K562 (cell line): ENCODE measurements at regions not wholly inside any gene's neighbourhood (a gene's known extent, or its start where the extent isn't known, plus 50 kb on each side); places are given as distances from the start of the nearest gene placed in this dataset.

Experiments used
- ATAC-seq: fragments of 200-7000 bp; cut with Tn5 transposase; 3 replicates; pipeline ENCODE4 v1.9.1; 2020; ENCODE audit warnings: moderate library complexity
- BruUV-seq: library from RNA; stranded (reverse); fragments of 400-500 nt; replicated peaks from 2 replicates; lab custom pipeline; 2021; lab: Mats Ljungman, UMichigan
- CTCF ChIA-PET: fragments of 300-600 bp; formaldehyde crosslinking; extraction: SDS; loops from one replicate; lab custom pipeline; 2021; ENCODE audit warnings: low intra/inter-chr PET ratio; lab: Yijun Ruan, JAX
- POLR2A ChIA-PET: fragments of 300-600, 350-650 bp; sonication (Branson Sonifier 250); formaldehyde crosslinking; extraction: SDS; loops from one replicate; lab custom pipeline; 2021; ENCODE audit warnings: antibody characterized with exemption, inconsistent platforms; lab: Yijun Ruan, JAX
- DNase-seq, 4 experiments: peaks; one replicate each; pipeline versions ENCODE4 v3.0.0 to v3.0.0-alpha.2; 2011 to 2018; ENCODE audit warnings: low spot score in 3 of 4, mixed read lengths in 3 of 4; ENCODE audit errors: extremely low read depth in 1 of 4
- FAIRE-seq: peaks from 2 replicates; lab custom pipeline; 2011; peaks lifted over from hg19 to GRCh38; lab: Jason Lieb, UNC
- H2AFZ ChIP-seq: 2 replicates; pipeline ENCODE4 v1.6.0; 2011; ENCODE audit warnings: low read depth, low read length, control low read depth, inconsistent platforms
- H3K27ac ChIP-seq: fragments of 200-600 bp; 3 replicates; pipeline ENCODE4 v1.8.0; 2011; ENCODE audit warnings: low read depth, mild to moderate bottlenecking, control low read depth, inconsistent platforms, low read length, moderate library complexity, mixed read lengths; ENCODE audit errors: extremely low read depth
- H3K27me3 ChIP-seq, 2 experiments: fragments of 300-600 bp in 1 of 2; 2 replicates in 1 of 2; 3 replicates in 1 of 2; pipeline versions ENCODE4 v1.6.0 to v1.8.0; 2011; ENCODE audit warnings: inconsistent platforms in 2 of 2, low read length in 2 of 2, mild to moderate bottlenecking in 1 of 2, mixed read lengths in 1 of 2, moderate library complexity in 1 of 2; ENCODE audit not compliant: control insufficient read depth in 2 of 2, insufficient read depth in 2 of 2
- H3K36me3 ChIP-seq: fragments of 300-600 bp; 3 replicates; pipeline ENCODE4 v1.8.0; 2011; ENCODE audit warnings: mild to moderate bottlenecking, low read length, inconsistent platforms; ENCODE audit not compliant: control insufficient read depth, insufficient read depth
- H3K4me1 ChIP-seq, 2 experiments: fragments of 200-600 bp in 1 of 2; replicated peaks in 1 of 2; 2 replicates in 1 of 2; 3 replicates in 1 of 2; pipeline versions ENCODE4 v1.5.1 to v1.8.0; 2011; ENCODE audit warnings: inconsistent platforms in 2 of 2, low read length in 2 of 2, mild to moderate bottlenecking in 1 of 2, mixed read lengths in 1 of 2, moderate library complexity in 1 of 2; ENCODE audit not compliant: control insufficient read depth in 2 of 2, insufficient read depth in 2 of 2
- H3K4me2 ChIP-seq: 2 replicates; pipeline ENCODE4 v1.6.1; 2011; ENCODE audit warnings: low read length, control low read depth, inconsistent platforms, mixed read lengths; ENCODE audit not compliant: insufficient read depth
- H3K4me3 ChIP-seq: fragments of 200-600 bp; sonication (generic), shearing (Covaris generic); 2 replicates; pipeline ENCODE4 v1.5.1; 2016; ENCODE audit warnings: control low read depth, inconsistent platforms
- H3K79me2 ChIP-seq: fragments of 200-600 bp; 3 replicates; pipeline ENCODE4 v1.8.0; 2011; ENCODE audit warnings: low read length, inconsistent platforms; ENCODE audit not compliant: control insufficient read depth, insufficient read depth
- H3K9ac ChIP-seq, 2 experiments: 2 replicates each; pipeline versions ENCODE4 v1.6.0 to v1.6.1; 2011; ENCODE audit warnings: low read depth in 2 of 2, low read length in 2 of 2, control low read depth in 1 of 2, inconsistent platforms in 1 of 2, mild to moderate bottlenecking in 1 of 2, mixed read lengths in 1 of 2; ENCODE audit not compliant: insufficient read depth in 1 of 2
- H3K9me1 ChIP-seq: one replicate; pipeline ENCODE4 v1.6.0; 2011; ENCODE audit warnings: inconsistent platforms, mild to moderate bottlenecking, low read length, moderate library complexity; ENCODE audit not compliant: control insufficient read depth, insufficient read depth
- H3K9me3 ChIP-seq: replicated peaks from 2 replicates; pipeline ENCODE4 v1.5.1; 2011; ENCODE audit warnings: low read depth, low read length, inconsistent platforms; ENCODE audit not compliant: control insufficient read depth, insufficient read depth
- H4K20me1 ChIP-seq: replicated peaks from 2 replicates; pipeline ENCODE4 v1.6.1; 2011; ENCODE audit warnings: low read length, inconsistent platforms, mixed read lengths; ENCODE audit not compliant: control insufficient read depth, insufficient read depth
- MXI1 ChIP-seq: IDR thresholded peaks from 2 replicates; pipeline ENCODE4 v1.6.1; 2011; ENCODE audit warnings: low read depth, mild to moderate bottlenecking, improper control_type of control experiment, low read length
- SRF ChIP-seq, 2 experiments: fragments of 250-450, 450-650 bp in 1 of 2; sonication (Bioruptor Pico) in 1 of 2; sonication (generic) in 1 of 2; formaldehyde crosslinking; IDR thresholded peaks; 2 replicates each; pipeline versions ENCODE4 v1.5.0 to v1.5.1; 2020 to 2022; ENCODE audit warnings: mild to moderate bottlenecking in 1 of 2, missing genetic modification reagents in 1 of 2
- STAT5A ChIP-seq: IDR thresholded peaks from 2 replicates; pipeline ENCODE4 v1.6.1; 2012; ENCODE audit warnings: low read length, inconsistent platforms, borderline replicate concordance
- TEAD1 ChIP-seq, 2 experiments: fragments of 450-650 bp in 1 of 2; sonication (generic) in 1 of 2; formaldehyde crosslinking; IDR thresholded peaks; 2 replicates each; pipeline versions ENCODE4 v1.4.0 to v1.8.0; 2020 to 2022; ENCODE audit warnings: mild to moderate bottlenecking in 2 of 2, missing genetic modification reagents in 1 of 2
- ZEB2 ChIP-seq: fragments of 450-650 bp; IDR thresholded peaks from 2 replicates; pipeline ENCODE4 v1.6.1; 2016
- ZNF134 ChIP-seq: fragments of 250-450 bp; sonication (Bioruptor Pico); conservative IDR thresholded peaks from 2 replicates; pipeline ENCODE4 v1.4.0; 2020
- ZNF282 ChIP-seq: sonication (generic); formaldehyde crosslinking; IDR thresholded peaks from 2 replicates; pipeline ENCODE4 v1.8.1; 2023; ENCODE audit warnings: missing genetic modification reagents
- ZNF696 ChIP-seq: fragments of 250-450 bp; sonication (Bioruptor Pico); conservative IDR thresholded peaks from 2 replicates; pipeline ENCODE4 v1.4.0; 2020; ENCODE audit warnings: mild to moderate bottlenecking, moderate library complexity
- WGBS: fragments of 100-300 bp; shearing (Covaris generic); methylation state at CpG from one replicate; pipeline ENCODE4 v1.1.6; 2016; ENCODE audit warnings: low coverage, mixed read lengths; ENCODE audit not compliant: insufficient coverage; ENCODE audit errors: missing lambda C conversion rate; 5-methylcytosine and 5-hydroxymethylcytosine counted together
- in situ Hi-C: fragments of 300-500 bp; cut with MboI; formaldehyde crosslinking; loops from 4 replicates; pipeline ENCODE4 v1.15.0; 2018; ENCODE audit warnings: inconsistent platforms, mixed read lengths
- intact Hi-C: fragments of 100-400 bp; cut with micrococcal nuclease; formaldehyde crosslinking; loops from 2 replicates; pipeline ENCODE4 v1.14.2; 2022
- TF ChIP-seq, protein P1 (sequence below): sonication (generic); formaldehyde crosslinking; IDR thresholded peaks from 2 replicates; pipeline ENCODE4 v1.8.1; 2023; ENCODE audit warnings: missing genetic modification reagents, mild to moderate bottlenecking, borderline replicate concordance
- TF ChIP-seq, protein P2 (sequence below): fragments of 250-450 bp; sonication (Bioruptor Pico); IDR thresholded peaks from 2 replicates; pipeline ENCODE4 v1.5.0; 2020; ENCODE audit warnings: mild to moderate bottlenecking, borderline replicate concordance
- TF ChIP-seq, protein P3 (sequence below): fragments of 450-650 bp; IDR thresholded peaks from 2 replicates; pipeline ENCODE4 v1.6.1; 2016; ENCODE audit warnings: antibody characterized with exemption
- TF ChIP-seq, protein P4 (sequence below): sonication (generic); formaldehyde crosslinking; IDR thresholded peaks from 2 replicates; pipeline ENCODE4 v1.8.0; 2022; ENCODE audit warnings: mild to moderate bottlenecking, low read depth, missing genetic modification reagents

DNA sequence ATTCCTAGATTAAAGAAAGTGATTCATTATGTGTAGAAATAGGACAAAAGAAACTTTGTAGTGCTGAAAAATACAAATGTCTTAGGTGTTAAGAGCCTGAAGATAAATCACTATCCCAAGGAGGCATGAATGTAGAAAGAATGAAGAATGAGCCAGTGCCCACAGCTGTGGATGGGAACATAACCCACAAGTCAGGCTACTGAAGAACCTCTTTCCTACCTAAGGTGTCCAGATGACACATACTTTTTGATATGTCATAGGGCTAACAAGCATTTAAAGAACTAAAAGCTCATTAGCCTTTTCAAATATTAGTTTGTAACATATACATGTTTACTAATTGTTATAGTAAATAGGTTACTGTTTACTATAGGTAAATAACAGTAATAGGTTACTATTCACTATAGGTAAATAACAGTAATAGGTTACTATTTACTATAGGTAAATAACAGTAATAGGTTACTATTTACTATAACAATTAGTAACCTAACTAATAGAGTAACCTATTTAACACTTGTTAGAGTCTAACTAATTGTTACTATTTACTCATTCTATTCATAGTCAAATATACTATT lies 275.0 kb upstream of the KYNU start (continued):
- TF ChIP-seq, protein P1, sequence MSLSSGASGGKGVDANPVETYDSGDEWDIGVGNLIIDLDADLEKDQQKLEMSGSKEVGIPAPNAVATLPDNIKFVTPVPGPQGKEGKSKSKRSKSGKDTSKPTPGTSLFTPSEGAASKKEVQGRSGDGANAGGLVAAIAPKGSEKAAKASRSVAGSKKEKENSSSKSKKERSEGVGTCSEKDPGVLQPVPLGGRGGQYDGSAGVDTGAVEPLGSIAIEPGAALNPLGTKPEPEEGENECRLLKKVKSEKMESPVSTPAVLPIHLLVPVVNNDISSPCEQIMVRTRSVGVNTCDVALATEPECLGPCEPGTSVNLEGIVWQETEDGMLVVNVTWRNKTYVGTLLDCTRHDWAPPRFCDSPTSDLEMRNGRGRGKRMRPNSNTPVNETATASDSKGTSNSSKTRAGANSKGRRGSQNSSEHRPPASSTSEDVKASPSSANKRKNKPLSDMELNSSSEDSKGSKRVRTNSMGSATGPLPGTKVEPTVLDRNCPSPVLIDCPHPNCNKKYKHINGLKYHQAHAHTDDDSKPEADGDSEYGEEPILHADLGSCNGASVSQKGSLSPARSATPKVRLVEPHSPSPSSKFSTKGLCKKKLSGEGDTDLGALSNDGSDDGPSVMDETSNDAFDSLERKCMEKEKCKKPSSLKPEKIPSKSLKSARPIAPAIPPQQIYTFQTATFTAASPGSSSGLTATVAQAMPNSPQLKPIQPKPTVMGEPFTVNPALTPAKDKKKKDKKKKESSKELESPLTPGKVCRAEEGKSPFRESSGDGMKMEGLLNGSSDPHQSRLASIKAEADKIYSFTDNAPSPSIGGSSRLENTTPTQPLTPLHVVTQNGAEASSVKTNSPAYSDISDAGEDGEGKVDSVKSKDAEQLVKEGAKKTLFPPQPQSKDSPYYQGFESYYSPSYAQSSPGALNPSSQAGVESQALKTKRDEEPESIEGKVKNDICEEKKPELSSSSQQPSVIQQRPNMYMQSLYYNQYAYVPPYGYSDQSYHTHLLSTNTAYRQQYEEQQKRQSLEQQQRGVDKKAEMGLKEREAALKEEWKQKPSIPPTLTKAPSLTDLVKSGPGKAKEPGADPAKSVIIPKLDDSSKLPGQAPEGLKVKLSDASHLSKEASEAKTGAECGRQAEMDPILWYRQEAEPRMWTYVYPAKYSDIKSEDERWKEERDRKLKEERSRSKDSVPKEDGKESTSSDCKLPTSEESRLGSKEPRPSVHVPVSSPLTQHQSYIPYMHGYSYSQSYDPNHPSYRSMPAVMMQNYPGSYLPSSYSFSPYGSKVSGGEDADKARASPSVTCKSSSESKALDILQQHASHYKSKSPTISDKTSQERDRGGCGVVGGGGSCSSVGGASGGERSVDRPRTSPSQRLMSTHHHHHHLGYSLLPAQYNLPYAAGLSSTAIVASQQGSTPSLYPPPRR (CRISPR knock-in tag): no peak
- no peak for TF ChIP-seq ZNF134

DNA sequence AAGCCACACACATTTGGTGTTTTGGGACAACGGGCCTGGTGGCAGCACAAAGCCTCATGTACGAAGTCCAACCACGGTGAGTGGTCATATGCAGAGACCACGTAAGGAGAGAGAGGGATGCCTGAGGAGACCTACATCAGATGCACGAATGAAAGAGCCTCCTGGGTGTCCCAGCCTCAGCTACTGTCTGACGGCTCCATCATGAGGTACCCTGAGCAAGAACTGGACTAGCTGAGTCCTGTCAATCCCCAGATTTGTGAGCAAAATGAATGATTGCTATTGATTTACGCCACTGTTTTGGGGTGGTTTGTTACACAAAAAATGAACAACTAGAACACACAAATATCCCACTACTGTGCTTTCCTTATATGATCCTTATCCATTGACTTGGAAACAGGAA lies 275.7 kb upstream of the KYNU start:
- Histone ChIP-seq H3K4me2 (no peak overlapping the region), H3K4me3 (no peak overlapping the region), H3K9me1 (no peaks in the 10 kb centered on the region), H3K9me3 (no peaks in the 10 kb centered on the region), H3K27ac (no peak overlapping the region), H3K79me2 (no peaks in the 10 kb centered on the region), H2AFZ (no peak overlapping the region), H3K9ac (no peak overlapping the region), H3K4me1 (no peaks in the 10 kb centered on the region), H4K20me1 (no peaks in the 10 kb centered on the region), H3K27me3 (no peaks in the 10 kb centered on the region), H3K36me3 (no peaks in the 10 kb centered on the region)
- DNase-seq (no peak), ATAC-seq (no peak), FAIRE-seq (no peak)
- intact Hi-C loops (no loop called here), in situ Hi-C loops (no loop called here)
- 0% methylated on average over 7 of the region's 7 CpGs for WGBS
- ChIA-PET CTCF (no interaction called here), POLR2A (no interaction called here)
- no TSS peak for BruUV-seq
- TF ChIP-seq SRF (CRISPR knock-in tag; IDR thresholded peaks at IDR 0.05) (no peak), ZNF282 (no peak), TEAD1 (CRISPR knock-in tag; IDR thresholded peaks at IDR 0.05) (no peak), MXI1 (no peak), ZNF696 (no peak), ZEB2 (no peak), STAT5A (no peak)
- TF ChIP-seq, protein P2, sequence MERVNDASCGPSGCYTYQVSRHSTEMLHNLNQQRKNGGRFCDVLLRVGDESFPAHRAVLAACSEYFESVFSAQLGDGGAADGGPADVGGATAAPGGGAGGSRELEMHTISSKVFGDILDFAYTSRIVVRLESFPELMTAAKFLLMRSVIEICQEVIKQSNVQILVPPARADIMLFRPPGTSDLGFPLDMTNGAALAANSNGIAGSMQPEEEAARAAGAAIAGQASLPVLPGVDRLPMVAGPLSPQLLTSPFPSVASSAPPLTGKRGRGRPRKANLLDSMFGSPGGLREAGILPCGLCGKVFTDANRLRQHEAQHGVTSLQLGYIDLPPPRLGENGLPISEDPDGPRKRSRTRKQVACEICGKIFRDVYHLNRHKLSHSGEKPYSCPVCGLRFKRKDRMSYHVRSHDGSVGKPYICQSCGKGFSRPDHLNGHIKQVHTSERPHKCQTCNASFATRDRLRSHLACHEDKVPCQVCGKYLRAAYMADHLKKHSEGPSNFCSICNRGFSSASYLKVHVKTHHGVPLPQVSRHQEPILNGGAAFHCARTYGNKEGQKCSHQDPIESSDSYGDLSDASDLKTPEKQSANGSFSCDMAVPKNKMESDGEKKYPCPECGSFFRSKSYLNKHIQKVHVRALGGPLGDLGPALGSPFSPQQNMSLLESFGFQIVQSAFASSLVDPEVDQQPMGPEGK (CRISPR knock-in tag): no peak
- TF ChIP-seq, protein P3, sequence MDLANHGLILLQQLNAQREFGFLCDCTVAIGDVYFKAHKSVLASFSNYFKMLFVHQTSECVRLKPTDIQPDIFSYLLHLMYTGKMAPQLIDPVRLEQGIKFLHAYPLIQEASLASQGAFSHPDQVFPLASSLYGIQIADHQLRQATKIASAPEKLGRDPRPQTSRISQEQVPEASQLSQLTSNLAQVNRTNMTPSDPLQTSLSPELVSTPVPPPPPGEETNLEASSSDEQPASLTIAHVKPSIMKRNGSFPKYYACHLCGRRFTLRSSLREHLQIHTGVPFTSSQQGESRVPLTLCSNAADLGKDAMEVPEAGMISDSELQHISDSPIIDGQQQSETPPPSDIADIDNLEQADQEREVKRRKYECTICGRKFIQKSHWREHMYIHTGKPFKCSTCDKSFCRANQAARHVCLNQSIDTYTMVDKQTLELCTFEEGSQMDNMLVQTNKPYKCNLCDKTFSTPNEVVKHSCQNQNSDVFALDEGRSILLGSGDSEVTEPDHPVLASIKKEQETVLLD: no peak
- TF ChIP-seq, protein P4, sequence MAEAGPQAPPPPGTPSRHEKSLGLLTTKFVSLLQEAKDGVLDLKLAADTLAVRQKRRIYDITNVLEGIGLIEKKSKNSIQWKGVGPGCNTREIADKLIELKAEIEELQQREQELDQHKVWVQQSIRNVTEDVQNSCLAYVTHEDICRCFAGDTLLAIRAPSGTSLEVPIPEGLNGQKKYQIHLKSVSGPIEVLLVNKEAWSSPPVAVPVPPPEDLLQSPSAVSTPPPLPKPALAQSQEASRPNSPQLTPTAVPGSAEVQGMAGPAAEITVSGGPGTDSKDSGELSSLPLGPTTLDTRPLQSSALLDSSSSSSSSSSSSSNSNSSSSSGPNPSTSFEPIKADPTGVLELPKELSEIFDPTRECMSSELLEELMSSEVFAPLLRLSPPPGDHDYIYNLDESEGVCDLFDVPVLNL: no peak
